ENCODE measurements at regions not wholly inside any gene's neighbourhood (a gene's known extent, or its start where the extent isn't known, plus 50 kb on each side); places are given as distances from the start of the nearest gene placed in this dataset.

DNA sequence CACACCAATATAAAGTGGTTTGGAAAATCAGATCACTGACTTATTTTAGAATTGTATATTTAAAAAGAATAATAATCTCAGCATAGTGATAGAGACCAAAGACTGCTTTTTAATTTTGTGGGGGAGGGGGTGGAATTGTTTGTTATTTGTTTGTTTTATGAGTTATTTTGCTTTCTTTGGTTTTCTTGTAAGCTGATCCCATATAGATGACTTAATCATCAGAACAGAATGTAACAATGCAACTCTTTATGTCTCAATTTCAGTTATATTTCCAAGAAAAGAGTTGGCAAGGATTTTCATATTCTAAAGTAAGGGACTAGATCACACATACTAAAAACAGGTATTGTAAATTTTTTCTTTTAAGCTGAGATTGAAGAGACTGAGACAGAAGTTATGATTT is 984.9 kb downstream of the TLE4 start:
- FAIRE-seq (no peak), DNase-seq (no peak)
- H3K36me3 ChIP-seq (ENCODE audit: control insufficient read depth in 3 of 3, insufficient read depth in 2 of 3, low read depth in 1 of 3, low read length in 3 of 3) = no peaks in the 10 kb centered on the region
- no peak overlapping the region for H3K4me3 ChIP-seq (ENCODE audit: low read depth in 1 of 3, low read length in 3 of 3)
- no peaks in the 10 kb centered on the region for H3K9me3 ChIP-seq (ENCODE audit: control insufficient read depth in 2 of 2, insufficient read depth in 1 of 2, low read depth in 1 of 2, low read length in 1 of 2)
- H3K4me1 ChIP-seq (ENCODE audit: control insufficient read depth in 3 of 3, insufficient read depth in 2 of 3, low read depth in 1 of 3, low read length in 2 of 3) = no peaks in the 10 kb centered on the region
- H3K27me3 ChIP-seq (ENCODE audit: control insufficient read depth in 3 of 3, insufficient read depth in 3 of 3, low read length in 3 of 3) = no peaks in the 10 kb centered on the region
- H3K27ac ChIP-seq (ENCODE audit: low read depth in 1 of 3, low read length in 2 of 3) = no peak overlapping the region

DNA sequence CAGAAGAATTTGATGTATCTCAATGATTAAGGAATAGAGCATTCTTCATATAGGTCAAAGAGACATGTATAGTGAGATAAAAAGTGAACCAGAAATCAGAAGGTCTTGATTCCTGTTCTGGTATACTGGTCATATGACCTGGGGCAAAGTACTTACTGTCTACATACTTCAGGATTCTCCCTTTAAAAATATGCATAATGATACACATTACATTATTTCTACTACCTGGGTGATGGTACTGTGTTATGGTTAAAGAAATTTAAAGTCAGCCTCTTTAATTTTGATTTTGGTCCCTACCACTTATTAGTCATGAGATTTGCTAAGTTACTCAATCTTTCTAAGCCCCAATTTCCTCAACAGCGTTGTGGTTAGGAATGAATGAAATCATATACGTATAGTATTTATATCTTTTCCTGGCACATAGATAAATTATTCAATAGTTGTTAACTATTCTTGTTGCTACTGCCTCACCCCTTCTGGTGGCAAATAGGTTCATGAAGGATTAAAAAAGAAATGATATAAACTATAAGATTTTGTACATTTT is 984.1 kb downstream of the TLE4 start:
- H3K27me3 ChIP-seq (ENCODE audit: control insufficient read depth in 3 of 3, insufficient read depth in 3 of 3, low read length in 3 of 3) = no peaks in the 10 kb centered on the region
- no peaks in the 10 kb centered on the region for H3K4me1 ChIP-seq (ENCODE audit: control insufficient read depth in 3 of 3, insufficient read depth in 2 of 3, low read depth in 1 of 3, low read length in 2 of 3)
- no peak overlapping the region for H3K27ac ChIP-seq (ENCODE audit: low read depth in 1 of 3, low read length in 2 of 3)
- 51 to 78% (median 76%) methylated on average over 2 of the region's 2 CpGs for WGBS, 3 donors
- H3K36me3 ChIP-seq (ENCODE audit: control insufficient read depth in 3 of 3, insufficient read depth in 2 of 3, low read depth in 1 of 3, low read length in 3 of 3) = no peaks in the 10 kb centered on the region
- H3K9me3 ChIP-seq (ENCODE audit: control insufficient read depth in 2 of 2, insufficient read depth in 1 of 2, low read depth in 1 of 2, low read length in 1 of 2) = no peaks in the 10 kb centered on the region
- no peak overlapping the region for H3K4me3 ChIP-seq (ENCODE audit: low read depth in 1 of 3, low read length in 3 of 3)
- FAIRE-seq = no peak
- no peak for DNase-seq

DNA sequence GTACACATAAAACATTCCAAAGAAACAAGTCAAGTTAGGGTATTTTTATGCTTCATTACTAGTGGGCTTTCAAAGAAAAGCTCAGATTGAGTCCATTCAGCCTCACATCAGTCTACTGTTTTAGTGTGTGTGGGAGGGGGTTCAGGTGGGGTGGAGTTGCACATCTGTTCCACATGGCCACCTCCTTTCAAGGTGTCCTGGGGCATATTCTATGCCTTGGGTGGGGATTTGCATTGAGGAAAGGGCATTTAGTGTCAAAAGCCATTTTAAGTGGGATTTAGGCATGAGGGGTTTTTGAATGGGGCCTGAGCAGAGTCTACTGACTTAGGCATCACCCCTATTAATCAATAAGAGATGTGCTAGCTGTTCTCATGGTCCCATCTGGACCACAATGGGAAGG is 983.1 kb downstream of the TLE4 start:
- no peak for DNase-seq
- Histone ChIP-seq H3K27me3 (ENCODE audit: control insufficient read depth in 3 of 3, insufficient read depth in 3 of 3, low read length in 3 of 3) (no peaks in the 10 kb centered on the region), H3K9me3 (ENCODE audit: control insufficient read depth in 2 of 2, insufficient read depth in 1 of 2, low read depth in 1 of 2, low read length in 1 of 2) (no peaks in the 10 kb centered on the region), H3K4me3 (ENCODE audit: low read depth in 1 of 3, low read length in 3 of 3) (no peak overlapping the region), H3K4me1 (ENCODE audit: control insufficient read depth in 3 of 3, insufficient read depth in 2 of 3, low read depth in 1 of 3, low read length in 2 of 3) (no peaks in the 10 kb centered on the region), H3K27ac (ENCODE audit: low read depth in 1 of 3, low read length in 2 of 3) (no peak overlapping the region), H3K36me3 (ENCODE audit: control insufficient read depth in 3 of 3, insufficient read depth in 2 of 3, low read depth in 1 of 3, low read length in 3 of 3) (no peaks in the 10 kb centered on the region)
- FAIRE-seq = no peak

- Histone ChIP-seq H3K4me1 (ENCODE audit: control insufficient read depth in 3 of 3, insufficient read depth in 2 of 3, low read depth in 1 of 3, low read length in 2 of 3) (no peaks in the 10 kb centered on the region), H3K27me3 (ENCODE audit: control insufficient read depth in 3 of 3, insufficient read depth in 3 of 3, low read length in 3 of 3) (no peaks in the 10 kb centered on the region), H3K27ac (ENCODE audit: low read depth in 1 of 3, low read length in 2 of 3) (no peak overlapping the region), H3K4me3 (ENCODE audit: low read depth in 1 of 3, low read length in 3 of 3) (no peak overlapping the region), H3K9me3 (ENCODE audit: control insufficient read depth in 2 of 2, insufficient read depth in 1 of 2, low read depth in 1 of 2, low read length in 1 of 2) (no peaks in the 10 kb centered on the region), H3K36me3 (ENCODE audit: control insufficient read depth in 3 of 3, insufficient read depth in 2 of 3, low read depth in 1 of 3, low read length in 3 of 3) (no peaks in the 10 kb centered on the region)
- DNase-seq (no peak), FAIRE-seq (no peak)
- 82 to 86% (median 84%) methylated on average over 3 of the region's 3 CpGs for WGBS, 3 donors
Measured at GRCh38 chr9:80554301-80554700, 982.5 kb downstream of the TLE4 start.

DNA sequence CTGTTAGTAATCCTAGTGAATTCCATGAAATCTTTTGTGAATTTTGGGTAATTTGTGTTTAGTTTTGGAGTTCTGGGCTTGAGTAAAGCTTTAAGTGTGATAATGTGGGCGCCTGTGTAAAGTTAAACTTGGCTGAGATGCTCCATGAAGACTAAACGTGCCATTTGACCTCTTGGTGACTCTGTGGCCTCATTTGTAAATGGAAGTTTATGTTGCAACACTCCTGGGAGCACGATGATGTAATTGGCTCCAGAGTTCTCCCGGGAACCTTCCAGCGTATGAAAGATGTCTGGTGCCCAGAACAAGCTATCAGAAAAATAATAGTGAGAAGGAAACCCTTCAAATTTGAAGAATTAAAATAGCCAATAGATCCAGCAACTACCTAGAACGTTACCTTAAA is 981.2 kb downstream of the TLE4 start:
- no peaks in the 10 kb centered on the region for H3K4me1 ChIP-seq (ENCODE audit: control insufficient read depth in 3 of 3, insufficient read depth in 2 of 3, low read depth in 1 of 3, low read length in 2 of 3)
- H3K9me3 ChIP-seq (ENCODE audit: control insufficient read depth in 2 of 2, insufficient read depth in 1 of 2, low read depth in 1 of 2, low read length in 1 of 2) = no peaks in the 10 kb centered on the region
- FAIRE-seq = no peak
- no peak overlapping the region for H3K27ac ChIP-seq (ENCODE audit: low read depth in 1 of 3, low read length in 2 of 3)
- H3K4me3 ChIP-seq (ENCODE audit: low read depth in 1 of 3, low read length in 3 of 3) = no peak overlapping the region
- no peaks in the 10 kb centered on the region for H3K27me3 ChIP-seq (ENCODE audit: control insufficient read depth in 3 of 3, insufficient read depth in 3 of 3, low read length in 3 of 3)
- DNase-seq = no peak
- H3K36me3 ChIP-seq (ENCODE audit: control insufficient read depth in 3 of 3, insufficient read depth in 2 of 3, low read depth in 1 of 3, low read length in 3 of 3) = no peaks in the 10 kb centered on the region
- WGBS, 3 donors = 47 to 50% (median 47%) methylated on average over 6 of the region's 6 CpGs

GRCh38 chr9:80550181-80550580 is 978.4 kb downstream of the TLE4 start:
- H3K27me3 ChIP-seq (ENCODE audit: control insufficient read depth in 3 of 3, insufficient read depth in 3 of 3, low read length in 3 of 3) = no peaks in the 10 kb centered on the region
- no peak for FAIRE-seq
- DNase-seq = no peak

GRCh38 chr9:80547613-80548012 is 975.8 kb downstream of the TLE4 start:
- WGBS, 3 donors = 69 to 79% (median 73%) methylated on average over 4 of the region's 4 CpGs
- H3K36me3 ChIP-seq (ENCODE audit: control insufficient read depth in 3 of 3, insufficient read depth in 2 of 3, low read depth in 1 of 3, low read length in 3 of 3) = no peaks in the 10 kb centered on the region
- peaks cover 0 to 3% of the 10 kb centered on the region in 2 donors for H3K9me3 ChIP-seq (ENCODE audit: control insufficient read depth in 2 of 2, insufficient read depth in 1 of 2, low read depth in 1 of 2, low read length in 1 of 2)
- no peaks in the 10 kb centered on the region for H3K4me1 ChIP-seq (ENCODE audit: control insufficient read depth in 3 of 3, insufficient read depth in 2 of 3, low read depth in 1 of 3, low read length in 2 of 3)
- FAIRE-seq = no peak
- no peak overlapping the region for H3K4me3 ChIP-seq (ENCODE audit: low read depth in 1 of 3, low read length in 3 of 3)
- no peak for DNase-seq
- H3K27me3 ChIP-seq (ENCODE audit: control insufficient read depth in 3 of 3, insufficient read depth in 3 of 3, low read length in 3 of 3) = no peaks in the 10 kb centered on the region
- no peak overlapping the region for H3K27ac ChIP-seq (ENCODE audit: low read depth in 1 of 3, low read length in 2 of 3)

More at GRCh38 chr9:80550181-80550580, 978.4 kb downstream of the TLE4 start:
- Histone ChIP-seq H3K36me3 (ENCODE audit: control insufficient read depth in 3 of 3, insufficient read depth in 2 of 3, low read depth in 1 of 3, low read length in 3 of 3) (no peaks in the 10 kb centered on the region), H3K4me3 (ENCODE audit: low read depth in 1 of 3, low read length in 3 of 3) (no peak overlapping the region), H3K9me3 (ENCODE audit: control insufficient read depth in 2 of 2, insufficient read depth in 1 of 2, low read depth in 1 of 2, low read length in 1 of 2) (no peaks in the 10 kb centered on the region), H3K27ac (ENCODE audit: low read depth in 1 of 3, low read length in 2 of 3) (no peak overlapping the region), H3K4me1 (ENCODE audit: control insufficient read depth in 3 of 3, insufficient read depth in 2 of 3, low read depth in 1 of 3, low read length in 2 of 3) (no peaks in the 10 kb centered on the region)

DNA sequence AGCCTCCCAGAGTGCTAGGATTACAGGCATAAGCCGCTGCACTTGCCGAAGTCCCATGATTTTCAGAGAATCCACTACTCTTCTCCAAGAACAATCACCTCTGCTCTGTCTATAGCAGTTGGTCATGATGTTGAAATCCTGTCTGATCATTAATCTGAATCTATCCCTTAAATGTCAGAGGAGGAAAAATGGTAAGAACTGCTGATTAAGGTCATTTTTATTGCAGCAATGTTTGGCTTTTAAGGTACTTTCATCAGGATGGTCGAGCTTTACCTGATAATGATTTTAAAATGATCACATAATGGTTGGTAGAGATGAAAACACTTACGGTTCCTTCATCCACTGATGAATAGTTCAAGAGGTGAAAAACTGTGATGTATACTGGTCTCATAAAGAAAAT is 968.6 kb downstream of the TLE4 start:
- FAIRE-seq = no peak
- Histone ChIP-seq H3K4me1 (ENCODE audit: control insufficient read depth in 3 of 3, insufficient read depth in 2 of 3, low read depth in 1 of 3, low read length in 2 of 3) (no peaks in the 10 kb centered on the region), H3K27me3 (ENCODE audit: control insufficient read depth in 3 of 3, insufficient read depth in 3 of 3, low read length in 3 of 3) (no peaks in the 10 kb centered on the region), H3K4me3 (ENCODE audit: low read depth in 1 of 3, low read length in 3 of 3) (no peak overlapping the region), H3K27ac (ENCODE audit: low read depth in 1 of 3, low read length in 2 of 3) (no peak overlapping the region), H3K36me3 (ENCODE audit: control insufficient read depth in 3 of 3, insufficient read depth in 2 of 3, low read depth in 1 of 3, low read length in 3 of 3) (no peaks in the 10 kb centered on the region), H3K9me3 (ENCODE audit: control insufficient read depth in 2 of 2, insufficient read depth in 1 of 2, low read depth in 1 of 2, low read length in 1 of 2) (peaks cover 0 to 9% of the 10 kb centered on the region in 2 donors)
- WGBS, 3 donors = 69 to 83% (median 71%) methylated on average over 4 of the region's 4 CpGs
- DNase-seq = no peak

- Histone ChIP-seq H3K36me3 (ENCODE audit: control insufficient read depth in 3 of 3, insufficient read depth in 2 of 3, low read depth in 1 of 3, low read length in 3 of 3) (no peaks in the 10 kb centered on the region), H3K9me3 (ENCODE audit: control insufficient read depth in 2 of 2, insufficient read depth in 1 of 2, low read depth in 1 of 2, low read length in 1 of 2) (peaks cover 0 to 6% of the 10 kb centered on the region in 2 donors), H3K27me3 (ENCODE audit: control insufficient read depth in 3 of 3, insufficient read depth in 3 of 3, low read length in 3 of 3) (no peaks in the 10 kb centered on the region), H3K4me1 (ENCODE audit: control insufficient read depth in 3 of 3, insufficient read depth in 2 of 3, low read depth in 1 of 3, low read length in 2 of 3) (no peaks in the 10 kb centered on the region), H3K4me3 (ENCODE audit: low read depth in 1 of 3, low read length in 3 of 3) (no peak overlapping the region), H3K27ac (ENCODE audit: low read depth in 1 of 3, low read length in 2 of 3) (no peak overlapping the region)
- FAIRE-seq (no peak), DNase-seq (no peak)
- 57 to 74% (median 57%) methylated on average over 1 of the region's 1 CpG for WGBS, 3 donors
Measured at GRCh38 chr9:80538976-80539375, 967.2 kb downstream of the TLE4 start.
